ENCODE measurements at regions not wholly inside any gene's neighbourhood (a gene's known extent, or its start where the extent isn't known, plus 50 kb on each side); places are given as distances from the start of the nearest gene placed in this dataset.

- no peak for TF ChIP-seq EGR1 (IDR thresholded peaks at IDR 0.05; ENCODE audit: borderline replicate concordance, low read depth, low read length)
- no peak for TF ChIP-seq BACH1 (IDR thresholded peaks at IDR 0.05; ENCODE audit: low read length)
- TF ChIP-seq POLR2A (IDR thresholded peaks at IDR 0.05; ENCODE audit: control extremely low read depth in 1 of 2, low read depth in 2 of 2, low read length in 2 of 2): no peak
- no peak for TF ChIP-seq SIRT6 (IDR thresholded peaks at IDR 0.05; ENCODE audit: low read length)
These were observed 353.0 kb downstream of the PLK2 start (continued) for GRCh38 chr5:58106754-58107410.

Measured in H1 (cell line).